RWPE2 (cell line): ENCODE measurements at regions not wholly inside any gene's neighbourhood (a gene's known extent, or its start where the extent isn't known, plus 50 kb on each side); places are given as distances from the start of the nearest gene placed in this dataset.

Experiments used
- ATAC-seq: fragments of 200-7000 bp; cut with Tn5 transposase; 3 replicates; pipeline ENCODE4 v1.9.1; 2021; ENCODE audit warnings: low read depth
- DNase-seq: peaks from one replicate; pipeline ENCODE4 v3.0.0-alpha.2; 2020; ENCODE audit warnings: low spot score
- H3K27ac ChIP-seq: fragments of 450-650 bp; 2 replicates; pipeline ENCODE4 v1.5.1; 2017; ENCODE audit warnings: mild to moderate bottlenecking; ENCODE audit not compliant: poor library complexity, severe bottlenecking
- H3K27me3 ChIP-seq: fragments of 250-450 bp; sonication (Bioruptor Pico); 2 replicates; pipeline ENCODE4 v1.5.1; 2021; ENCODE audit warnings: mild to moderate bottlenecking, moderate library complexity; ENCODE audit not compliant: insufficient read depth, poor library complexity, severe bottlenecking
- H3K36me3 ChIP-seq: fragments of 250-450 bp; sonication (Bioruptor Pico); 2 replicates; pipeline ENCODE4 v1.5.1; 2020; ENCODE audit warnings: low read depth, mild to moderate bottlenecking, moderate library complexity
- H3K4me1 ChIP-seq: fragments of 250-450 bp; sonication (Bioruptor Pico); 2 replicates; pipeline ENCODE4 v1.5.1; 2021; ENCODE audit warnings: mild to moderate bottlenecking, moderate library complexity; ENCODE audit not compliant: insufficient read depth, poor library complexity, severe bottlenecking
- H3K4me3 ChIP-seq: fragments of 250-450 bp; sonication (Bioruptor Pico); 2 replicates; pipeline ENCODE4 v1.5.1; 2021; ENCODE audit warnings: mild to moderate bottlenecking, moderate library complexity; ENCODE audit not compliant: severe bottlenecking
- H3K9me3 ChIP-seq: fragments of 250-450 bp; sonication (Bioruptor Pico); 2 replicates; pipeline ENCODE4 v1.5.1; 2021; ENCODE audit warnings: mild to moderate bottlenecking, moderate library complexity; ENCODE audit not compliant: severe bottlenecking
- TF ChIP-seq, protein P1 (sequence below): fragments of 450-650 bp; IDR thresholded peaks from one replicate; pipeline ENCODE4 v1.5.1; 2017; ENCODE audit warnings: mild to moderate bottlenecking, moderate library complexity; ENCODE audit not compliant: poor library complexity, severe bottlenecking

DNA sequence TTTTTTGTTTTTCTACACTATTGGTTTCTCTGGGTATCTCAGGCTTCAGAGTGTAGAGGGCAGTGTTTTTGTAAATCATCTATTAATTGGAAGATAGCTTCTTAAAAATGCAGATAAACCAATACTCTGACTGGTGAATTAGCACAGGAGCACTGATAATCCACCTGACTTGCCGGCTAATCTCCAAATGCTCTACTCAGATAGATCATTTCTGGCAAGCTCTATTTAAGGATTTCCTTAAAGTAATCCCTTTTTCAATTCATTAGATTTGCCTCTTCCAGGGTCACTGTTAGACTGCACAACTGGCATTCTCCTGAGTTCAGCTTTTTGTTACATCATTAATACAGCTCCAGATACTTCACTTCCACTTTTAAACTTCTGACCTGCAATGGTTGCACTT, 1390.3 kb upstream of the NUDT12 start:
- TF ChIP-seq, protein P1, sequence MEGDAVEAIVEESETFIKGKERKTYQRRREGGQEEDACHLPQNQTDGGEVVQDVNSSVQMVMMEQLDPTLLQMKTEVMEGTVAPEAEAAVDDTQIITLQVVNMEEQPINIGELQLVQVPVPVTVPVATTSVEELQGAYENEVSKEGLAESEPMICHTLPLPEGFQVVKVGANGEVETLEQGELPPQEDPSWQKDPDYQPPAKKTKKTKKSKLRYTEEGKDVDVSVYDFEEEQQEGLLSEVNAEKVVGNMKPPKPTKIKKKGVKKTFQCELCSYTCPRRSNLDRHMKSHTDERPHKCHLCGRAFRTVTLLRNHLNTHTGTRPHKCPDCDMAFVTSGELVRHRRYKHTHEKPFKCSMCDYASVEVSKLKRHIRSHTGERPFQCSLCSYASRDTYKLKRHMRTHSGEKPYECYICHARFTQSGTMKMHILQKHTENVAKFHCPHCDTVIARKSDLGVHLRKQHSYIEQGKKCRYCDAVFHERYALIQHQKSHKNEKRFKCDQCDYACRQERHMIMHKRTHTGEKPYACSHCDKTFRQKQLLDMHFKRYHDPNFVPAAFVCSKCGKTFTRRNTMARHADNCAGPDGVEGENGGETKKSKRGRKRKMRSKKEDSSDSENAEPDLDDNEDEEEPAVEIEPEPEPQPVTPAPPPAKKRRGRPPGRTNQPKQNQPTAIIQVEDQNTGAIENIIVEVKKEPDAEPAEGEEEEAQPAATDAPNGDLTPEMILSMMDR: no peak
- Histone ChIP-seq H3K4me1 (no peaks in the 10 kb centered on the region), H3K36me3 (no peaks in the 10 kb centered on the region), H3K4me3 (no peak overlapping the region), H3K27me3 (no peaks in the 10 kb centered on the region), H3K9me3 (no peaks in the 10 kb centered on the region), H3K27ac (no peak overlapping the region)
- DNase-seq (no peak), ATAC-seq (no peak)

DNA sequence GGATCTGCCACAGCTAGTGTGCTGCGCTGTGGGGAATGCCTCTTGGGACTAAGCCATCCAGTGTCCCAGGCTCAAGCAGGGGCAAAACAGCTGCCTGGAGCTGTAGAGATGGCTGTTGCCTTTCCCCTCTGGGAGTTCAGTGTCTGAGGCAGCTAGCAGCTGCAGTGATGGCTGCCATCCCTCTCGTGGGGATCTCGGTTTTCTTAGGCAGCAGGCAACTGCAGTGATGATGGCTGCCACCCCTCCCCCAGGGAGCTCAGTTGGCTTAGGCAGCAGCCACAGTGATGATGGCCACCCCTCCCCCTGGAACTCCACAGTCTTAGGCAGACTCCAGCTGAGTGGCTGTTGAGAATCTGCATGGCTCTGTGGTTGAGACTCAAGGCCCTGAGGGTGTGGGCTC, 1389.2 kb upstream of the NUDT12 start:
- no peaks in the 10 kb centered on the region for H3K9me3 ChIP-seq
- H3K27ac ChIP-seq: no peak overlapping the region
- no peaks in the 10 kb centered on the region for H3K4me1 ChIP-seq
- TF ChIP-seq, protein P1: no peak
- ATAC-seq (no peak), DNase-seq (no peak)
- no peak overlapping the region for H3K4me3 ChIP-seq
- H3K27me3 ChIP-seq: no peaks in the 10 kb centered on the region
- H3K36me3 ChIP-seq: no peaks in the 10 kb centered on the region

DNA sequence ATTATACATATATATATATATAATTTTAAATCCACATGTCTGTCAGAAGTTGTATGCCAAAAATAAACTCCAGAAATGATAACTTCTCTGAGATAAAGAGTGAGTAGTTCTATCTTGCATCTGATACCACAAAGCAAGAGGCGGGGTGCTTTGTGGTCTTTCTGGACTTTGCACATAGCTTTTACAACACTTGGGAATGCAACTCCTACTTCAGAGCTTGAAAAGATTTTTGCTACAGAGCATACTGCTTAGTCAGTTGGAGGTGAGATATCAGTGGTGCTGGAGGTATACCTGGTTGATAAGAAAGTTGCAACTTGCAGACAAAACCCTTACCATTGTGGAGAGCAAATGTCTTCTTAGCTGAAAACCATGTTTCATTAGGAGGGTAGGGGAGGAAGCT, 1384.5 kb upstream of the NUDT12 start:
- TF ChIP-seq, protein P1: no peak

DNA sequence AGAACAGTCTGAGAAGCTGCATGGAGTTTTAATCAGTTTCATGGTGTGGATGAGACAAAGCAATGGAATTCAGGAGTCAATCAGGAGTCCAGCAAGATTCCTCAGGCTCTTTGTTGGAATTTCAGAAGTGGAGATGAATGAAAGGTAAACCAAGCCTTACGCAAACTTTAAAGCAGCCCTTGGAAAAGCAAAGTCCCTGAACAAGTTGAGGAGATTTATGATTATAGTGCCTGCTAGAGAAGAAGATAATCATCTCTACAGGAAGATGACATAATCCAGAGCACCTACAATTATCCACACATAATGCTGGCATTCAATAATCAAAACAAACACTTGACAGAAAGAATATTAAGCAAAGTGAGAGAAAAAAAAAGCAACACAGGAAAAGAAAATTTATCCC, 1380.1 kb upstream of the NUDT12 start:
- DNase-seq (no peak), ATAC-seq (no peak)
- Histone ChIP-seq H3K9me3 (no peaks in the 10 kb centered on the region), H3K27me3 (no peaks in the 10 kb centered on the region), H3K27ac (no peak overlapping the region), H3K36me3 (no peaks in the 10 kb centered on the region), H3K4me1 (no peaks in the 10 kb centered on the region), H3K4me3 (no peak overlapping the region)
- TF ChIP-seq, protein P1: no peak

More for the DNA sequence above, 1384.5 kb upstream of the NUDT12 start:
- H3K9me3 ChIP-seq: no peaks in the 10 kb centered on the region
- no peaks in the 10 kb centered on the region for H3K27me3 ChIP-seq
- H3K27ac ChIP-seq: no peak overlapping the region
- DNase-seq: no peak
- no peaks in the 10 kb centered on the region for H3K4me1 ChIP-seq
- ATAC-seq: no peak
- no peak overlapping the region for H3K4me3 ChIP-seq
- no peaks in the 10 kb centered on the region for H3K36me3 ChIP-seq

DNA sequence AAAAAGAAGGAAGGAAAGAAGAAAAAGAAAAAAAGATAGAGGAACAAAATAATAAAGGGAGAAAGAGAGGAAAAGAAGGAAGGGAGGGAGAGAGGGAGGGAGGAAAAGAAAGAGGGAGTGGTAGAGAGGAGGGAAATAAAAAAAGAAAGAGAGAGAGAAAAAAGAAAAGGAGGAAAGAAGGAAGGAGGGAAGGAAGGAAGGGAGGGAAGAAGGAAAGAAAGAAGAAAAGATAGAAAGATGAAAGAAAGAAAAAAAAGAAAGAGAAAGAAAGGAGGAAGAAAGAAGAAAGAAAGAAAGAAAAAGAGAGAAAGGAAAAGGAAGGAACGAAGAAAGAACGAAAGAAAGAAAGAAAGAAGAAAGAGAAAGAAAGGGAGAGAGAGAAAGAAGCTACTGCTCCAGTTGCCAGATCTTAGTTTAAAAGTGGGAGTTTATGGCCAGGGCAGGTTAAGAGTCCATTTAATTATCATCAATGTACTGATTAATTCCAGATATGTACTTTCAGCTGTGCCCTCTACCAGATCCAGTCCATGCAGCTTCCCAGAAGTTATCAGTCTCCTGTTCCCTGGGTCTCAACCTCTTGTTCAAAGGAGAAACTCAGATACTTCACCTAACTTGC, 1378.5 kb upstream of the NUDT12 start:
- no peak overlapping the region for H3K27ac ChIP-seq
- no peak for DNase-seq
- no peaks in the 10 kb centered on the region for H3K36me3 ChIP-seq
- no peaks in the 10 kb centered on the region for H3K4me1 ChIP-seq
- TF ChIP-seq, protein P1: no peak
- H3K4me3 ChIP-seq: no peak overlapping the region
- H3K27me3 ChIP-seq: no peaks in the 10 kb centered on the region
- H3K9me3 ChIP-seq: no peaks in the 10 kb centered on the region
- ATAC-seq: no peak
